Keratinocyte (primary cell): ENCODE measurements at regions not wholly inside any gene's neighbourhood (a gene's known extent, or its start where the extent isn't known, plus 50 kb on each side); places are given as distances from the start of the nearest gene placed in this dataset.

ENCODE experiments used
- CTCF ChIP-seq, 3 experiments: IDR thresholded peaks in 1 of 3; conservative IDR thresholded peaks in 1 of 3; optimal IDR thresholded peaks in 1 of 3; 2 replicates in 2 of 3; 3 replicates in 1 of 3; pipeline versions ENCODE3 to v1.5.1; 2011; ENCODE audit warnings: low read length in 3 of 3, mild to moderate bottlenecking in 3 of 3, moderate library complexity in 2 of 3, control low read depth in 1 of 3, inconsistent platforms in 1 of 3; ENCODE audit not compliant: insufficient read depth in 2 of 3; ENCODE audit errors: extremely low read depth in 1 of 3
- EZH2 ChIP-seq: IDR thresholded peaks from one replicate; pipeline ENCODE4 v1.6.1; 2012; ENCODE audit warnings: inconsistent platforms, mild to moderate bottlenecking, low read length, moderate library complexity

- TF ChIP-seq CTCF (optimal IDR thresholded peaks at IDR 0.05 in 1 of 3, IDR thresholded peaks at IDR 0.05 in 1 of 3, conservative IDR thresholded peaks at IDR 0.05 in 1 of 3; ENCODE audit: extremely low read depth in 1 of 3, insufficient read depth in 2 of 3, low read length in 3 of 3): peak; percentile 40 to 74 (median 59)
- no peak for TF ChIP-seq EZH2
Measured at GRCh38 chr6:27795697-27796494, 116.3 kb downstream of the OR2B2 start.
